BE2C (cell line): ENCODE measurements at regions not wholly inside any gene's neighbourhood (a gene's known extent, or its start where the extent isn't known, plus 50 kb on each side); places are given as distances from the start of the nearest gene placed in this dataset.

Experiments used
- DNase-seq: peaks from one replicate; pipeline ENCODE4 v3.0.0-alpha.2; 2020
- H3K27me3 ChIP-seq: fragments of 250-450 bp; sonication (Bioruptor Pico); 2 replicates; pipeline ENCODE4 v1.5.1; 2020; ENCODE audit warnings: mild to moderate bottlenecking
- H3K36me3 ChIP-seq: fragments of 250-450 bp; sonication (Bioruptor Pico); 2 replicates; pipeline ENCODE4 v1.5.1; 2020; ENCODE audit warnings: mild to moderate bottlenecking
- H3K4me1 ChIP-seq: fragments of 250-450 bp; sonication (Bioruptor Pico); 2 replicates; pipeline ENCODE4 v1.5.1; 2020
- H3K4me3 ChIP-seq: 2 replicates; pipeline ENCODE4 v1.5.1; 2011; ENCODE audit warnings: low read depth, low read length
- H3K9me3 ChIP-seq: fragments of 250-450 bp; sonication (Bioruptor Pico); 2 replicates; pipeline ENCODE4 v1.5.1; 2020
- TF ChIP-seq, protein P1 (sequence below): IDR thresholded peaks from 2 replicates; pipeline ENCODE4 v1.5.1; 2012; ENCODE audit warnings: mild to moderate bottlenecking, low read depth, low read length

DNA sequence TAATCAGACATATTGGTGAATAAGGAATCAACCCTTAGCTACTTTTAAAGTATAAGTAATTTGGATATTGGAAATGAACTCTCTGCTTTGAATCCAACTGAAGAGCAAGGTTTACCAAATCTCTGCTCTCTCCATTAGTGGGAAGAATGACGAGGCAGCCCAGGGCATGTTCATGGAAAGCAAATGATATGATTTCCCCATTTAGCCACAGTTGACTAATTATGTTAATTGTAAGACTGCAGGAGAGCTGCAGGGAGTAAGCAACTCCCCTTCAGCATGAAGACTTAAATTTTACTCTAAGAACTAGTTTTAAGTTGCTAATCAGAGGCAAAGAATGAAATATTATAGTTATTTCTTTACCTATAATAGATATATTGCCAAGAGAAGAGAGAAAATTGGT lies 194.3 kb upstream of the CD180 start:
- no peaks in the 10 kb centered on the region for H3K27me3 ChIP-seq
- TF ChIP-seq, protein P1, sequence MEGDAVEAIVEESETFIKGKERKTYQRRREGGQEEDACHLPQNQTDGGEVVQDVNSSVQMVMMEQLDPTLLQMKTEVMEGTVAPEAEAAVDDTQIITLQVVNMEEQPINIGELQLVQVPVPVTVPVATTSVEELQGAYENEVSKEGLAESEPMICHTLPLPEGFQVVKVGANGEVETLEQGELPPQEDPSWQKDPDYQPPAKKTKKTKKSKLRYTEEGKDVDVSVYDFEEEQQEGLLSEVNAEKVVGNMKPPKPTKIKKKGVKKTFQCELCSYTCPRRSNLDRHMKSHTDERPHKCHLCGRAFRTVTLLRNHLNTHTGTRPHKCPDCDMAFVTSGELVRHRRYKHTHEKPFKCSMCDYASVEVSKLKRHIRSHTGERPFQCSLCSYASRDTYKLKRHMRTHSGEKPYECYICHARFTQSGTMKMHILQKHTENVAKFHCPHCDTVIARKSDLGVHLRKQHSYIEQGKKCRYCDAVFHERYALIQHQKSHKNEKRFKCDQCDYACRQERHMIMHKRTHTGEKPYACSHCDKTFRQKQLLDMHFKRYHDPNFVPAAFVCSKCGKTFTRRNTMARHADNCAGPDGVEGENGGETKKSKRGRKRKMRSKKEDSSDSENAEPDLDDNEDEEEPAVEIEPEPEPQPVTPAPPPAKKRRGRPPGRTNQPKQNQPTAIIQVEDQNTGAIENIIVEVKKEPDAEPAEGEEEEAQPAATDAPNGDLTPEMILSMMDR, result no peak
- DNase-seq, result no peak
- H3K36me3 ChIP-seq, result no peaks in the 10 kb centered on the region
- H3K9me3 ChIP-seq, result no peaks in the 10 kb centered on the region
- H3K4me3 ChIP-seq, result no peak overlapping the region
- H3K4me1 ChIP-seq, result peaks cover 18% of the 10 kb centered on the region

DNA sequence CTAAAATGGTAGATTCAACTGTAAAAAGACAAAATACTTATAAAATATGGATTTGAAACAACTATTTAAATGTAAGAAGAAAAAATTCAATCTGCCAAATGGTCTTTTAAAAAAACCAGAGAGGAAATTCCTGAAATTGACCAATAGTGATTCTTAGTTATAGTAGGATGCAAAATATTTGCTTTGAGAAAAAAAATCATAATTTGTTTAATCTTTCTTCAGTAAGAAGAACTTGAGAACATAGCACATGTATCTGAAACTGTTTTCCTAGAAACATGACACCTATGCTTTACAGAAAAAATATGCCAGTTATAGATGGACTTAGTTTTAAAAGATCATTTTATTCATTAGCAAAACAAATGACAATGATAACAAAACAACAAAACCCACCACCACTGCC lies 186.9 kb upstream of the CD180 start:
- Histone ChIP-seq H3K36me3 (no peaks in the 10 kb centered on the region), H3K4me3 (no peak overlapping the region), H3K27me3 (no peaks in the 10 kb centered on the region), H3K4me1 (peaks cover 28% of the 10 kb centered on the region), H3K9me3 (no peaks in the 10 kb centered on the region)
- TF ChIP-seq, protein P1, result no peak
- no peak for DNase-seq

- DNase-seq, result peak; percentile 56
- Histone ChIP-seq H3K27me3 (no peaks in the 10 kb centered on the region), H3K36me3 (no peaks in the 10 kb centered on the region), H3K4me1 (peaks cover 39% of the 10 kb centered on the region), H3K4me3 (no peak overlapping the region), H3K9me3 (no peaks in the 10 kb centered on the region)
- TF ChIP-seq, protein P1, result no peak
These were observed 184.8 kb upstream of the CD180 start for GRCh38 chr5:67381236-67381880.

DNA sequence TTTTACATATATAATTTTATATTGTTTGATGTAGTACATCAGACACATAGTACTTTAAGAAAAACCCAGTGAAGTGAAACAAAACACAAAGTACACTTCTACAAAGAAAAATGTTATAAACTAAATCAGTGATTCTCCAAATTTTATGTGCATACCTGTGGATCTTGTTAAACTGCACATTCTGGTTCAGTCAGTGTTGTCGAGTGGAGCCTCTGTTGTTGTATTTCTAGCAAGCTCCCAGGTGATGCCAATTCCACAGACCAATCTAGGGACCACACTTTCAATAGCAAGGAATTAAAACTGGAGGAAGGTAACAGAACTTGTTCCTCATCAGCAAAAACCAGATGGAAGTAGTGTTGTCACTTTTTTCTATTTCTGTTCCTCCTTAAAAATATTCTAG lies 183.8 kb upstream of the CD180 start:
- no peaks in the 10 kb centered on the region for H3K36me3 ChIP-seq
- H3K4me1 ChIP-seq, result peaks cover 39% of the 10 kb centered on the region
- no peak for DNase-seq
- H3K27me3 ChIP-seq, result no peaks in the 10 kb centered on the region
- H3K9me3 ChIP-seq, result no peaks in the 10 kb centered on the region
- TF ChIP-seq, protein P1, result no peak
- no peak overlapping the region for H3K4me3 ChIP-seq

GRCh38 chr5:67379753-67380152 lies 183.2 kb upstream of the CD180 start:
- no peaks in the 10 kb centered on the region for H3K27me3 ChIP-seq
- H3K36me3 ChIP-seq, result no peaks in the 10 kb centered on the region
- DNase-seq, result no peak
- no peak overlapping the region for H3K4me3 ChIP-seq
- TF ChIP-seq, protein P1, result no peak
- H3K9me3 ChIP-seq, result no peaks in the 10 kb centered on the region
- peaks cover 39% of the 10 kb centered on the region for H3K4me1 ChIP-seq

DNA sequence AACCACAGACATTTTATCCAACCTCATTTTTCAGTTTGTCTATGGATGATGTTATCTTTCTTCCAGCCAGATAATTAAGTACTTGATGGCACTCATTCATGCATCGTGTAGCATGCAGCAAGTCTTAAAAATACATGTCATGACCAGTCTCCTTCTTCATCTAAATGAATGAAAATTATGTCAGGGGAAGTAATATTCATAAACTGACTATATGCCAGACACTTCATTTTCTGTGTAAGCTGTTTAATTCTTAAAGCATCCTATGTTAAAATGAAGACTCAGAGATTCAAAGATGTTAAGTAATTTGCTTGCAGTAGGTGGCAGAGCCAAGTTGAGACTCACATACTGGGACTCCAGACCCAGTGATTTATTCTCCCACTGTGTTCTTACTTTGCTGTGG lies 181.7 kb upstream of the CD180 start:
- H3K36me3 ChIP-seq, result no peaks in the 10 kb centered on the region
- H3K9me3 ChIP-seq, result no peaks in the 10 kb centered on the region
- no peak overlapping the region for H3K4me3 ChIP-seq
- H3K27me3 ChIP-seq, result no peaks in the 10 kb centered on the region
- TF ChIP-seq, protein P1, result no peak
- DNase-seq, result no peak
- H3K4me1 ChIP-seq, result peaks cover 39% of the 10 kb centered on the region
